Heart left ventricle (tissue), 16 donors: ENCODE measurements at regions not wholly inside any gene's neighbourhood (a gene's known extent, or its start where the extent isn't known, plus 50 kb on each side); places are given as distances from the start of the nearest gene placed in this dataset.

Experiments used
- ATAC-seq, 4 donors: fragments of 200-7000 bp; cut with Tn5 transposase; one replicate each; pipeline ENCODE4 v1.9.1; 2020 to 2022; ENCODE audit warnings: moderate library complexity in 4 of 4, mild to moderate bottlenecking in 3 of 4, moderate number of reproducible peaks in 1 of 4
- DNase-seq, 5 donors: peaks; one replicate each; pipeline ENCODE4 v3.0.0-alpha.2; 2020
- H3K27ac ChIP-seq, 12 donors: fragments of 200-600 bp; sonication (generic) in 4 of 12; one replicate each; pipeline versions ENCODE4 v1.5.0 to v1.8.0; 2016 to 2022; ENCODE audit warnings: mild to moderate bottlenecking in 2 of 12
- H3K27me3 ChIP-seq, 9 donors: fragments of 200-600 bp; sonication (generic) in 2 of 9; one replicate each; pipeline versions ENCODE4 v1.5.1 to v1.8.0; 2016 to 2022; ENCODE audit warnings: mild to moderate bottlenecking in 3 of 9
- H3K36me3 ChIP-seq, 9 donors: fragments of 200-600 bp; sonication (generic) in 2 of 9; one replicate each; pipeline versions ENCODE4 v1.5.0 to v1.8.0; 2018 to 2022; ENCODE audit warnings: mild to moderate bottlenecking in 2 of 9
- H3K4me1 ChIP-seq, 12 donors: fragments of 200-600 bp; sonication (generic) in 4 of 12; one replicate each; pipeline versions ENCODE4 v1.5.0 to v1.8.0; 2016 to 2022; ENCODE audit warnings: mild to moderate bottlenecking in 3 of 12
- H3K4me3 ChIP-seq, 12 donors: fragments of 200-600 bp; sonication (generic) in 4 of 12; one replicate each; pipeline versions ENCODE4 v1.5.0 to v1.8.0; 2017 to 2022; ENCODE audit warnings: mild to moderate bottlenecking in 9 of 12, moderate library complexity in 4 of 12
- H3K9me3 ChIP-seq, 12 donors: fragments of 200-600 bp; sonication (generic) in 4 of 12; one replicate each; pipeline versions ENCODE4 v1.5.0 to v1.8.0; 2016 to 2022; ENCODE audit warnings: mild to moderate bottlenecking in 1 of 12
- CTCF ChIP-seq, 12 donors: fragments of 200-600 bp; sonication (generic) in 4 of 12; IDR thresholded peaks; one replicate each; pipeline versions ENCODE4 v1.5.0 to v1.8.0; 2018 to 2022; ENCODE audit warnings: antibody characterized with exemption in 12 of 12, mild to moderate bottlenecking in 5 of 12
- POLR2A ChIP-seq, 2 donors: fragments of 450-650 bp; IDR thresholded peaks; one replicate each; pipeline ENCODE4 v1.6.1; 2017; ENCODE audit warnings: antibody characterized with exemption in 2 of 2, mild to moderate bottlenecking in 2 of 2, moderate library complexity in 2 of 2
- WGBS, 4 donors: extraction: QIAGEN DNeasy Blood & Tissue Kit in 2 of 4; methylation state at CpG; one replicate each; pipeline versions ENCODE4 v1.1.5 to v1.1.7; 2013 to 2018; 5-methylcytosine and 5-hydroxymethylcytosine counted together
- intact Hi-C, 10 donors: fragments of 100-400 bp; cut with DNase I; formaldehyde crosslinking; loops; one replicate each; pipeline versions ENCODE4 v1.11.1 to v1.14.2; 2022
- donor health status: ischemic (EF 13 %, LVEDD 7.1; RV severe dilation, severe dysfunction).
- donor health status: healthy with polysubstance abuse.
- donor health status: DM: no; HTN: yes; CAD: no.
- donor health status: DM: no; HTN: no; CAD: no.
- donor health status: ischemic (EF 25% LVEDD 6.9; RV normal size, moderate dysfunction).
- donor health status: ischemic (EF 25% LVEDD 5.7; RV mildly dilated, moderate dysfunction).
- donor health status: healthy.
- donor health status: DM: yes; HTN: yes; CAD: no.
- donor health status: ischemic (EF 35%, LVEDD 5.7; RV mildly dilated, moderate dysfunction).
- donor health status: nonischemic (EF 11% LVEDD 7.7; RV severe dilation, severe dysfunction).
- donor health status: DM: yes; HTN: yes; CAD: no.
- donor health status: PGD.
- donor health status: ischemic (EF 29% LVEDD 5.4; RV normal size, mild dysfunction).
- donor health status: nonischemic (EF 23%, LVEDD 6.1; RV moderate dilation, normal function).

GRCh38 chr12:60162988-60163720, 567.3 kb downstream of the SLC16A7 start:
- 78 to 86% (median 79%) methylated on average over 13 of the region's 13 CpGs for WGBS, 4 donors
- ATAC-seq (no peak), DNase-seq (no peak)
- no peaks in the 10 kb centered on the region for H3K27me3 ChIP-seq
- no peak overlapping the region for H3K4me3 ChIP-seq
- intact Hi-C loops = no loop called here
- H3K36me3 ChIP-seq = no peaks in the 10 kb centered on the region
- TF ChIP-seq CTCF (IDR thresholded peaks at IDR 0.05) (no peak), POLR2A (IDR thresholded peaks at IDR 0.05) (no peak)
- no peaks in the 10 kb centered on the region for H3K4me1 ChIP-seq
- H3K9me3 ChIP-seq = no peaks in the 10 kb centered on the region
- H3K27ac ChIP-seq = no peak overlapping the region

GRCh38 chr12:60165781-60166180, 570.0 kb downstream of the SLC16A7 start:
- no peak overlapping the region for H3K4me3 ChIP-seq
- H3K36me3 ChIP-seq = no peaks in the 10 kb centered on the region
- DNase-seq (no peak), ATAC-seq (no peak)
- no peak overlapping the region for H3K27ac ChIP-seq
- no peaks in the 10 kb centered on the region for H3K4me1 ChIP-seq
- 59 to 71% (median 67%) methylated on average over 2 of the region's 2 CpGs for WGBS, 4 donors
- H3K9me3 ChIP-seq = no peaks in the 10 kb centered on the region
- TF ChIP-seq CTCF (IDR thresholded peaks at IDR 0.05) (no peak), POLR2A (IDR thresholded peaks at IDR 0.05) (no peak)
- no peaks in the 10 kb centered on the region for H3K27me3 ChIP-seq
- intact Hi-C loops = no loop called here

- no peaks in the 10 kb centered on the region for H3K4me1 ChIP-seq
- ATAC-seq = no peak
- 81 to 87% (median 85%) methylated on average over 5 of the region's 5 CpGs for WGBS, 4 donors
- no peaks in the 10 kb centered on the region for H3K9me3 ChIP-seq
- H3K27me3 ChIP-seq = no peaks in the 10 kb centered on the region
- DNase-seq = no peak
- TF ChIP-seq POLR2A (IDR thresholded peaks at IDR 0.05) (no peak), CTCF (IDR thresholded peaks at IDR 0.05) (no peak)
- H3K27ac ChIP-seq = no peak overlapping the region
- no peaks in the 10 kb centered on the region for H3K36me3 ChIP-seq
- intact Hi-C loops = no loop called here
- H3K4me3 ChIP-seq = no peak overlapping the region
Observed at GRCh38 chr12:60168441-60168840, 572.6 kb downstream of the SLC16A7 start.

- peaks cover 0 to 2% (median 0%) of the 10 kb centered on the region in 12 donors for H3K9me3 ChIP-seq
- 84 to 90% (median 88%) methylated on average over 5 of the region's 5 CpGs for WGBS, 4 donors
Observed at GRCh38 chr12:60169904-60170303, 574.1 kb downstream of the SLC16A7 start.

More at GRCh38 chr12:60169904-60170303, 574.1 kb downstream of the SLC16A7 start:
- no peak for ATAC-seq
- H3K27me3 ChIP-seq = no peaks in the 10 kb centered on the region
- TF ChIP-seq POLR2A (IDR thresholded peaks at IDR 0.05) = no peak
- no peak for TF ChIP-seq CTCF (IDR thresholded peaks at IDR 0.05)
- H3K36me3 ChIP-seq = no peaks in the 10 kb centered on the region
- no peaks in the 10 kb centered on the region for H3K4me1 ChIP-seq
- no peak for DNase-seq
- H3K4me3 ChIP-seq = no peak overlapping the region
- intact Hi-C loops = no loop called here
- no peak overlapping the region for H3K27ac ChIP-seq
